ENCODE measurements at regions not wholly inside any gene's neighbourhood (a gene's known extent, or its start where the extent isn't known, plus 50 kb on each side); places are given as distances from the start of the nearest gene placed in this dataset.
"Not testable (repeated sequence)": the region's sequence is repeated elsewhere in the genome, so short reads cannot be mapped to it uniquely, and the experiment has no call there.

DNA sequence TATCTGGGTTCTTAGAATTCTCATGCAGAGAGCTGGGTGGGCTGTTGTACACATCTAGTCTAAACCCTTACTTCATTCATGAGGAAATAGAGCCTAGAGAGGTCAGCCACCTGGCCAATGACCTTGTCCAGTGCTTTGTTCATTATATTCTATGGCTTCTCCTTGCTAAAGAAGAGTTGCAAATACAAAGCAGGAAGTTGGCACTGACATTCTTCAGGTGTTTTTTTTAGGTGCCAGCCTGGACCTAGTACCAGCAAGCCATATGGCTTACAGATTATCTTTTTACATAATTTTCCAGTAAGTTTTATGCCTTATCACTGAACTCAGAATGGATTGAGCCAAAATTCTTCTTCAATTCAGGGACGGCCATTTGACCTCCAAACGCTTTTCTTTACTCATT, 54.7 kb upstream of the PGM2 start:
- DNase-seq, result no peak

DNA sequence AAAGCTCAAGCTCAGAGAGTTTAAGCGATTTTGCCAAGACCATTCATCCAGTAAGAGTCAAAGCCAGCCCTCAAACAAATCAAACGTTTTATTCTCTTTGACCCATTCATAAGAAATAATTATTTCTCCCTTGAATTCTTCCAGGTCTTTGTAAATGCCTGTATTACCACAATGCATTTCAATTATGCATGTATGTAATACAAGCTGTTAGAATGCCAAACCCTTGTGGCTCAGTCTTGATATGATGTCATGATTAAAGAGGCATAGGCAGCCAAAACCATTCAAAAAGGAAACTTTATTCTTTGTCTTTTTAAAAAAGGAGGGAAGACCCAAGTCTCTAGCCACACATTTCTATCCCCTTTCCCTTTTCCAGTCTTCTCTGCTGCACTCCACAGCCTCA, 56.5 kb upstream of the PGM2 start:
- DNase-seq, result no peak

DNA sequence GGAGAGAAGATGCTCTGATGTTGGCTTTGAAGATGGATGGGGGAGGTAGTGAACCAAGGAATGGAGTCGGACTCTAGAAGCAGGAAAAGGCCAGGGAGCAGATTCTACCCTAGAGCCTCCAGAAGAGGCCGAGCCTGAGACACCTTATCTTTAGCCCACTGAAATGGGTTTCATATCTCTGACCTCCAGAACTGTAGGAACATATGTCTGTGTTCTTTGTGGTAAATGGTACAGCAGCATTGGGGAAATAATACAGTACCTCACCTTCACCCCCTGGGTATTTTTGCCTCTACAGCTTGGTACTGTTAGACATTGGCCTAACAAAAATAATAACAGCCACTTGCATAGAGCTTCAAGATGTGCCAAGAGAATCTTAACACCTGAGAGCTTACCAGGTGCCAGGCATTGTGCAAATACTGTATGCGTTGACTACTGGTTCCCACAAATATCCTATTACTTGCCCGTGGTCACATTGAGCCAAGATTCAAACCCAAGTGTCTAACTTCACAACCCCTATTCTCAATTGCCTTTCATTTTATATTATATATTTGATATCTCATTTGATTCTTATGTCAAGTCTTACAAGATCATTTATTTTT, 57.0 kb upstream of the PGM2 start:
- DNase-seq, result no peak

DNA sequence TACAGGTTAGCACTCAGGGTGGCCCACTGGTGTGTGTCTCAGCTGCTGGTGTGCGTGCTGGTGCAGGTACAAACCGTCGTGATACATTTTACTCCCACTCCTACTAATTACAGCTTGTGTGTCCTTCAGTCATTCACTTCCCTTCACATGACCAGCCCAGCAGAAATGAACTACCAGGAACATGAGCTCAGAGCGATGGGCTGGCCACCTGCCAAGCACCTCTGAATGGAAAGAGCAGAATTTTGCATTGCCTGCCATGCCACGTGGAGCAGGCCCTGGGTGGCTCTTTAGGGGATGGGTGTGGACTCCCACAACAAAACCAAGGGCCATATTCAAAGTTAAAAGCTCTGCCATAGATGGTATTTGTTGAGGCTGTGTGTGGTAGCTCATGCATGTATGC, 58.9 kb upstream of the PGM2 start:
- DNase-seq, result no peak

DNA sequence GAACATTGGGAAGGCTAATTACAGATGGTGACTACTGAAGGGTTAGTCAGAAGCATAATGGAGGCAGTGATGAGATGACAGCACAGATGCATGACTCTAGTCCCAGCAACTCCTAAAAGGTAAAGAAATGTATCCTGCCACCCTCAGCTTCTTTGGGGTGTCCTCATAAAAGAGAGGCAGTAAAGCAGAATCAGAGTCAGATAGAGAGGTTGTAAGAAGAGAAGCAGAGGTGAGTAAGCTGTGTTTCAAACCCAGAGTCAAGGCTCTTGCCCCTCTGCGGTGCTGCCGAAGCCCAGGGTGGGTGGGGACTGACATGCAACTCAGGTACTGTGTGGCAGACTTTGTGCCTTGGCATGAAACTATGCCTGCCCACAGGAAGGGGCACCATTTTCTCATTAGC, 59.5 kb upstream of the PGM2 start:
- no peak for DNase-seq

DNA sequence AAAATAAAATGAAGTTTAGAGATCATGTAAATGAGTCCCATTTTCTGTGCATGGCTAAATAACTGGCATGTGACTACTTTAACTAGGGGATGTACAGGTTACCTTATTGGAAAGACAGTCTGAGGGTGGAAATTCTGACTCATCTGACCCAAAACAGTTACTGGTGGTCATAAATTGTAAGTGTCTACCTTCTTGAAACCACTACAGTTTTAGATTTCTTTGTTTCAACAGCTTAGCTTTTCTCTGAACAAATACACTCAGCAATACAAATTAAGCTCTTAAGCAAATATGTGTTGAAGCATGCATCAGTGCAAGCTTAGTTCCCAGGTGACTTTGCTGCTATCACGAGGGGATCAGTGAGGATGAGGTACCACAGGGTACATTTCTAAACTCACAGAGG, 60.7 kb upstream of the PGM2 start:
- DNase-seq, result no peak

DNA sequence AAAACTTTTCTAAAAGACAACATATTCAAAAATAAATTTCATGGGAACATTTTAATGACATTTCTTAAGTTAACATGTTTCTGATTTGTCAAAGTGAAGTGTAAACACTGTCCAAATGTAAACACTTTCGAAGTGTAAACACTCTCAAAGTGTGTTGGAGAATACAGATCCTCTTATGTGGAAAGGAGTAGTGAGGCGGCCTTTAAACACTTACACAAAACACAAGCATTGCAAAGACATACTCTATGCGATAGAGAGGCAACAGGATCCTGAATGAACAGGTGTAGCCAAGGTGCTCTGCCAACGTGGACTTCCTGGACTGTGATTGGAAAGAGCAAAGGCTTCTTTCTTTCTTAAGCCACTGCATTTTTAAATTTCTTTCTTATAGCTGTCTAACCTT, 62.7 kb upstream of the PGM2 start:
- DNase-seq, result no peak

DNA sequence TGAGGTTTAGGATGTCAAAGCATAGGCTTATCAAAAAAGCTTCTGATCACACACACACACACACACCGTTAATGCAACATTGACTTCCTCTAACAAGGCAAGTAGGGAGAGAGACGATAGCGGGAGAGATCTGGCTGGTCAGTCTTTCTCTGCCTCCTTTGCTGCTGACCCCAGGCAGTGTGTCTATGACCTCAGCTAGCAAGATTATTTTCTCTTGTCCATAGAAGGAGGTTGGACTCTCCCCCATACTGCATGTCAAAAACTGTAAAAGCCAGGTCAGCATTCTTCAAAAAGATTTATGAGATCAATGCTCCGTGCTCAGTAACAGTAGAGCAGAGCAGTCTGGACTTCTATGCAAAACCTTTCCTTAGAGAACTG, 63.5 kb upstream of the PGM2 start:
- DNase-seq, result no peak

DNA sequence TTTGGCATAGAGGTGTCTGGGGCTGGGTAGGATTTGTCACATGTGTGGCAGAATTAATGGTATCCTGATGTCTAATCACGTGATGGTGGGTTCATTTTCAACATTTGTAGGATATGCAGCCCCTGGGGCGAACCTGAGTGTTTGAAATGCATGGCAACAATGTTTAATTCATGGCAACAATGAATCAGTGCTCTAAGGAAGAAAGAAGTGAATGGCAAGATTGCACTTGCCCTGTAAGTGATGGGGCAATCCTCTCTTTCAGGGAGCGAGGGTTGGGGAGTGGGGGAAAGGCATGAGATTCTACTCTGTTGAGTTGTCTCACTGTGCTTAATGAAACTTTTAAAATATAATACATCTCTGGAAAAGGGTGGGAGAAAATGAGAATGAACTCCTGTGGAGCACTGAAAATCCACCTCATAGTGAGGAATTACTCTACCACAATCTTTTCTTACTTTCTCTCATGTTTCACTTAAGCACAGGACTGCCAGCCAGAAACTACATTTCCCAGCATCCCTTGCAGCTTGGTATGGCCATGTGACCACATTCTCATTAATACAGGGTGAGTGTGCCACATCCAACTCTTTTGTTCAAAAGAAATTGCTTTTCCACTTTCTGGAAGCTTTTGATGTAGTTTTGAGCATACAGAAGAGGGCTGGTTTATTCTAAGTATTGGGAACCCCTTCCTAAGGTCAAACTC, 64.0 kb upstream of the PGM2 start:
- no peak for DNase-seq

DNA sequence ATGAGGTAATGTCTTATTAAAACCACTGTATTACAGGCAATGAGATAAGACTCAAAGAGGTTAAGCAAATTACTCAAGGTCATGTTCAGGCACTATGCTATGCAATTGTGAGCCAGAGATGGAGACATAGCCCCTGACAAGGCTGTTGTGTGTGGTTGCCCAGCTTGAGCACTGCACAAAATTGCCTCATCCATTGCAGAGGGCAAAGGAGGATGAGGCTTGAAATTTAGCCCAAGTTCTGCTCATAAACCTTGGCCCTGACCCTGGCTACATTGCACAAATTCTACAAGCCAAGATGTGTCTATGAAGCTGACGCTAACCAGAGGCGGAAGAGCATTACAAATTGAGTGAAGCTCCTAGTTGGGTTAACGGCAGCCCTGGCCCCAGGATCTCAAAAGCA, 65.6 kb upstream of the PGM2 start:
- DNase-seq, result no peak

DNA sequence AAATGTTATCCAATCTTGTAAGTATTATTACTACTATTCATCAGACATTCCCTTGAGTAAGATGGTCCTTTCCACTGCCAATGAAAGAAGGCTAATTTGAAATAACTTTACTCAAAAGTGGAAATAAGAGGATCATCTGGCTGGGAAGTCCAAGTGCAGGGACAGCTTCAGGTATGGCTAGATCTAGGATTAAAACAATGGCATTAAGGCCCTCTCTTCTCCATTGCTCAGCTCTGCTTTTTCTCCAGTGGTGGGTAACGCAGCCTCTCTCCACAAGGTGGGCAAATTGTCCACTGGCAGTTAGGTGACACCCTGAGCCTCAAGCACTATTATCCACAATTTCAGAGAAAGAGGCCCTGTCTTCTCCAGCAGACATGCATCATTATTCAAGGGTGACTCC, 66.7 kb upstream of the PGM2 start:
- DNase-seq, result no peak

DNA sequence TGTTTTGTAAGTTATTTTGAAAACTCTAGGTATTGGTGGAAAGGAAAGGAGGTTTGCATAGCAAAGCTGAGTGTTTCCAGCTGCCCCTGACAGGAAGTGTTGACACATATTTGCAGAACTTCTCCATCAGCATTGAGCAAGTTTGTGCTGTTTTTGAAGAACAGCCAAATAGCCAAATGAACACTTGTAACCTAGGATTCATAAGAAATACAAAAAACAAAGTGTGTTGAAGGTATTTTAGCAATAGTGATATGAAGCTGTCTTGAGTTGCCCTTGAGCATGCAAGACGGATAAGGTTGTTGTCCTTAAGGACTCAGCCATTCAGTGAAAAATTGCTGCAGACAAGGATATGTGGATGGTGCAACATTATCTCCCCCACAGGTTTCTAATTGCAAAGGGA, 68.3 kb upstream of the PGM2 start:
- no peak for DNase-seq

DNA sequence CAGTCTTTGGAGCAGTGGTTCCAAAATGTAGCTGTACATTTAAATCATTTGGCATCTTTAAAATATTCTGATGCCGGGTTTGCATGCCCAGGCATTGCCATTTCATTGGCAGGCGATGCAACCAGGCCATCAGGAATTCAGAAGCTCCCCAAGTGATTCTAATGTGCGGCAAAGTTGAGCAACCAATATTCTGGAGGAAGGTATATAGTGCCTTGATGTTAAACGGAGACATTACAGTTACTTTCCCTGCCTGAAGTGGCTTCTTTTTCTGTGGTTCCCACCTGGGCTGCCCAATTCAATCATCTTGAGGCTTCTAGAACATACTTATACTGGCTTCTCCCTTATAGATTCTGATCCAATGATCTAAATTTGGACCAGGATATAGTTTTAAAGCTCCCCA, 68.7 kb upstream of the PGM2 start:
- DNase-seq, result no peak

DNA sequence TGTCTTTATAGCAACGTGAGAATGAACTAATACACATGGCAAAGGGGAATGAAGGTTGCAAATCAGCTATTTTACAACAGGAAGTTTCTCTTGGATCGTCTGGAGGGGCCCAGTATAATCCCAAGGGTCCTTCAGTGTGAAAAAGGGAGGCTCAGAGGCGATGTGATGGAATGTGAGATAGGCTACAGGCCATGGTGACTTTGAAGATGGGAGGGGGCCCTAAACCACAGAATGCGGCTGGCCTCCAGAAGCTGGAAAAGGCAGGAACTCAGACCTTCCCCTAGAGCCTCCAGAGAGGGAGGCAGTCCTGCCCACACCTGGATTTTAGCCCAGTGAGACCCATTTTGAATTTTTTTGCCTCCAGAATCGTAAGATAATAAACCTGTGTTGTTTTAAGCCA, 69.4 kb upstream of the PGM2 start:
- no peak for DNase-seq

DNA sequence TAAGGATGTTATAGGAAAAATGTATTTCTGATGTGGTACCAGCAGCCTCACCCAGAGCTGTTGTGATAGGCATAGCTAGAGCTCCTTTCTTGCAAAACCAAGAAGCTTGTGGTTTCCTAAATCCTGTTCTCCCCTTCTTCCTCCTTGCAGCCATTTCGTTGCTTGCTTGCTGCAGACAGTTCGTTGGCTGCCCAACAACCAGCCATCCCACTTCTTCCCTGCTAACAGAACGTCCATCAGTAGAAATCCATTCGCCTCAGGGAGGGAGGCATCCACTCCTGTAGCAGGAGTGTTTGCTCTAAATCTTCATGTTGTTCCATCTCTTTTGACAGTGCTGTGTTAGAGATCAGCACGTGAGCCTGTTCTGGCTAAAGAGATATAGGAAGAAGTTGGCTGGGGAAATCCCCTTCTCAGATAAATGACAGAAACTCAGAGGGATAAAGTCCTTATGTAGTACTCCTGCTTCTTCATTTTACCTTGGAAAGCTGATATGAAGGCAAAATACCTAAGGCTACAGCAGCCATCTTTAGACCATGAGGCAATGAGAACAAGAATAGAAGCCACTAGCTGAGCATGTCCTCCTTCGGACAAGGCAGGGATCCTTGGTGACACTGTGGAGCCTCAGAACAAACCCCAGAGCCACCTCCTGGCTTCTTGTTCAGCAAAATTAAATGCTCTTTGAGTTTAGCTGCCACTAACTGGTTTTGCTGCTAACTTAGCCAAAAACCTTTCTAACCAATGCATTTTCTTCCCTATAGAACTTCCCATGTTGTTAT, 68.4 kb upstream of the RELL1 start:
- DNase-seq, result no peak

DNA sequence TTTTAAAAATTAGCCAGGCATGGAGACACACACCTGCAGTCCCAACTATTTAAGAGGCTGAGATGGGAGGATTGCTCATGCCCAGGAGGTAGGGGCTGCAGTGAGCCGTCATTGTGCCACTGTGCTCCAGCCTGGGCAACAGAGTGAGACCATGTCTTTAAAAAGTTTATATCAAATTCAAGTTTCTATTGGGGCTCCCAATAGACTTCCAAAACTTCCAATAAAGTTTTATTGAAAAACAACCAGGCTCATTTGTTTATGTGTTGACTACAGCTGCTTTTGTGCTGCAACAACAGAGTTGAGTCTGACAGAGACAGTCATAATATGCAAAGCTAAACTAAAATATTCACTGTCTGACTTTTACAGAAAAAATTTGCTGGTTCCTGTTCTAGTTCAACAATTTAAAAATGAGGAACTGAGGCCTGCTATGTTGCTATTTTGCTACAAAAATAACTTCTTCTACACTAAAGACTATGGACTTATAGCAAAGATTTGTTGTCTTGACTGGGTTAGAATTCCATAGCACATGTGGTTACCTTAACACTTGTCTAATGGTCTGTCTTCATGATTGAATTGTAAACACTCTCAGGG, 63.3 kb upstream of the RELL1 start:
- no peak for DNase-seq

DNA sequence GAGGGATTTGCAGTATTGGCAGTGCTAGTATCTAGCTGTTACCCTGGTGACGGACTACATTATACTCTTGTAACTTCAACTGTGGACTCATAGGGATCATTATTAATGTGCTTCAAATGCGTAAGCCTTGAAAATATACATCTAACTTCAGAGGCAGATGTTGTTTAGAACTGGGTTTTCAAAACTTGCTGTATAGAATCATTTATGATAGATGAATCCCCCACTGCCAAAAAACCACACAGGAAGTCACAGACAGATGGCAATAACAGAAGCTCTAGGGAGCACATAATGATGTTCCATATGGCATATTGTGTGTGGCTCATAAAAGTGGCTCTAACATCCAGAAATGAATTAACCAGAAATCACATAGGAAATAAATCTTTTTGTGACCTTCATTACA, 62.3 kb upstream of the RELL1 start:
- peak; percentile 94 to 98 for DNase-seq

DNA sequence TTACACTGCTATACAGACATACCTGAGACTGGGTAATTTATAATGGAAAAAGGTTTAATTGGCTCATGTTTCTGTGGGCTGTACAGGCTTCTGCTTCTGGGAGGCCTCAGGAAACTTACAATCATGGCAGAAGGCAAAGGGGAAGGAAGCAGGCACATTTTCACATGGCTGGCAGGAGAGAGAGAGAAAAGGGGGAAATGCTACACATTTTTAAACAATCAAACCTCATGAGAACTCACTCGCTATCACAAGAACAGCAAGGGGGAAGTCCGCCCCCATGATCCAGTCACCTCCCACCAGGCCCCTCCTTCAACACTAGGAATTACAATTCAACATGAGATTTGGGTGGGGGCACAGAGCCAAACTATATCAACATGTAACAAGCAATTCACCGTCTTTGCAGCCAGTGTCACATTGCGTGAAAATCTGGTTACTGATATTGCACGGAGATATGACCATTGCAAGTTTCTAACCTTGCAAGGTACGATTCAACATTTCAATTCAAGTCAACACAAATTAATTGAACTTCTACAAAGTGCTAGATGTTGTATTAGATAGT, 61.7 kb upstream of the RELL1 start:
- peak in 1 of 2 experiments; percentile 48 for DNase-seq

DNA sequence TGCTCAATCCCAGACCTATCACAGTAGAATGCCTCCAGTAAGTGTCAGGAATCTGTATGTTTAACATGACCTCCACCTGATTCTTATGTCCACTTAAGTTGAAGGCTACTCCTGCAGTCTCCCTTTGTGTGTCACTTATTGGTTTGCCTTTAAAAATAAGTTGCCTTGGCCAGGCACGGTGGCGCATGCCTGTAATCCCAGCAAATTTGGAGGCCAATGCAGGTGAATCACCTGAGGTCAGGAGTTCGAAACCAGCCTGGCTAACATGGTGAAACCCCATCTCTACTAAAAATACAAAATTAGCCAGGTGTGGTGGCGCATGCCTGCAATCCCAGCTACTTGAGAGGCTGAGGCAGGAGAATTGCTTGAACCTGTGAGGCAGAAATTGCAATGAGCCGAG, 60.7 kb upstream of the RELL1 start:
- not testable (repeated sequence) for DNase-seq

DNA sequence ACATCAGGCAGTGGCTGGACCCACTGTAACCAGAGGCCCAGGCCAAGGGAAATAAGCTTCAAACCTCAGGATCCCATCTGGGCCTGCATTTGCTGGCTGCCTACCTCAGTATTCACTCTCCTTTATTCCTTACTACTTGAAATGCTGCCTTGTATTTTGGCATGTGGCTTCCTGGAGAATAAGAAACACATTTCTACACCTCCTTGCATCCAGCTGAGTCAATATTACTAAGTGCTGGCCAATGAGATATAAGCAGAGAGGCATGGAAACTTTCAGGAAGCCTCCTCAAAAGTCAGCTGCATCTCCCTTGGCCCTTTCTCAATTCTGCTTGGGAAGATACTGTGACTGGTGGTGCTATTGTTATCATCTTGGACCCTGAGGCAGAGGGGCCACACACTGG, 59.8 kb upstream of the RELL1 start:
- DNase-seq, result no peak

DNA sequence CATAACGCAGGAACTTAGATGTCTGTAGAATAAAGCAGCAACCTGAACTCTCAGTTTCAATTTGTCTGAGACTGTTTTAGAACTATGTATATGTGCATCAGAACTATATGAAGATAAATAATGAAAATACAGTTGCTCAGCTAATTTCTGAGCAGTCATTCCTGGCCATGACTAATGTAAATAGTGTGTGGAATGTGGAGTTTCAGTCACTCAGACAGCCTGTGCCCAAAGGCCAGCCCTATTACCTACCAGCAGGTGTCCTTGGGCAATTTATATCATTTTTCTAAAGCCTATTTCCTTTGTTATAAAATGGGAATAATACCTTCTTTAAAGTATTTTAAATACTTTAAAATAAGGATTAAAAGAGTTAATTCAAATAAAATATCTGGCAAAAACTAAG, 56.0 kb upstream of the RELL1 start:
- no peak for DNase-seq

DNA sequence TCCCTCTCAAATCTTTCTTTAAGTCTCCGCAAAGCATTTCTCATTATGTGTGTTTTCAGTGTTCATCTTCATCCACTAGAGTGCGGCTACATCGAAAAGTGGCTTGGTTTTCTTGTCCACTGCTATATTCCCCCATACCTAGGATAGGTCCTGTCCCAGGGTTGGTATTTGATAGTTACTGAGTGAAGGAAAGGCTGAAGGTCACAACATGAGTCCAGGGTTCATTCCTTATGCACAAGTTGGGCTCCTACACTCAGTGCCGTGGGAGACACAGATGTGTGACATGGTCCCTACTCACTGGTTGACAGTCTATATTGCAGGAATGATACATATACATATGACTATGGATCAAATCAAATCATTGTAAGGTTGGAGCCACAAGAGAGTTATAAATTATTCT, 55.4 kb upstream of the RELL1 start:
- no peak for DNase-seq

DNA sequence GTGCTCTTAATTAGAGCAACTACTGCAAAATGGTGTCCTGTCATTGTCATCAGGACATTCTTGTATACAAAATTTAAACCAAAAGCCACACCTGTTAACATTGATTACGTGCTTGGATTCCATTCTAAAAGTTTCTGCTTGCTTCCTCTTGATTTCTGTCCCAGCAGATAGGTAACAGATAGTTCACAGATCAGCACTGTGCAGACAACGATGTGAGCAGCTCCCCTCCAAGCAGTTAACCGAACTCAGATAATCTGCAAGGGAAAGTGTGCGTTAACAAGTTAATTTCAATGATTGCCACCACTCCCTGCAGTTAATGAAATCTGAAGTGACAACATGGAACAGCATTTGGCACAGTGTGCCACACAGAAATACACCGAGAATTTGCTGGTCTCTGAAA, 54.4 kb upstream of the RELL1 start:
- DNase-seq, result no peak

DNA sequence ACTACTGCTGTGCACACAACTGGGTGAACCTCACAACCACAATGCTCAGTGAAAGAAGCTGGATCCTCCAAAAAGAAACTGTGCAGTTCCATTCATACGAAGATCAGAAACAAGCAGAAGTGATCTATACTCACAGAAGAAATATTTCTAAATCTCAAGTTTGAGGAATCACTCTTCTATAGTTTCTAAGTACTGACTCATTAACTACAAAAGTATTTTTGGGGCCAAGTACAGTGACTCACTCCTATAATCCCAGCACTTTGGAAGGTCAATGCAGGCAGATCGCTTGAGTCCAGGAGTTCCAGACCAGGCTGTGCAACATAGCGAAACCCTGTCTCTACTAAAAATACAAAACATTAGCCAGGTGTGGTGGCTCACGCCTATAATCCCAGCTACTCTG, 51.3 kb upstream of the RELL1 start:
- DNase-seq, result no peak
